Liver (tissue), 3 donors: ENCODE measurements at regions not wholly inside any gene's neighbourhood (a gene's known extent, or its start where the extent isn't known, plus 50 kb on each side); places are given as distances from the start of the nearest gene placed in this dataset.

Source experiments
- ATF3 ChIP-seq: IDR thresholded peaks from 2 replicates; pipeline ENCODE4 v1.6.1; 2016; ENCODE audit warnings: antibody characterized with exemption
- CTCF ChIP-seq: fragments of 150-350 bp; IDR thresholded peaks from 2 replicates; pipeline ENCODE4 v1.5.1; 2017; ENCODE audit warnings: improper control_type of control experiment, low read depth, low read length; ENCODE audit not compliant: missing input control
- EGR1 ChIP-seq, 2 donors: IDR thresholded peaks; 2 replicates each; pipeline ENCODE4 v1.6.1; 2016 to 2018; ENCODE audit warnings: antibody characterized with exemption in 2 of 2, low read depth in 2 of 2
- JUND ChIP-seq, 2 donors: IDR thresholded peaks; 2 replicates each; pipeline ENCODE4 v1.6.1; 2016; ENCODE audit warnings: antibody characterized with exemption in 2 of 2
- MAX ChIP-seq: IDR thresholded peaks from 2 replicates; pipeline ENCODE4 v1.6.1; 2016; ENCODE audit warnings: antibody characterized with exemption
- REST ChIP-seq: IDR thresholded peaks from 2 replicates; pipeline ENCODE4 v1.6.1; 2016; ENCODE audit warnings: antibody characterized with exemption, mild to moderate bottlenecking
- RXRA ChIP-seq, 2 donors: IDR thresholded peaks; 2 replicates each; pipeline ENCODE4 v1.6.1; 2017 to 2018; ENCODE audit warnings: antibody characterized with exemption in 2 of 2, mild to moderate bottlenecking in 1 of 2
- SP1 ChIP-seq: IDR thresholded peaks from 2 replicates; pipeline ENCODE4 v1.6.1; 2018; ENCODE audit warnings: antibody characterized with exemption, mild to moderate bottlenecking
- TAF1 ChIP-seq: conservative IDR thresholded peaks from 2 replicates; pipeline ENCODE4 v1.6.1; 2016; ENCODE audit warnings: antibody characterized with exemption, mild to moderate bottlenecking
- YY1 ChIP-seq: IDR thresholded peaks from 2 replicates; pipeline ENCODE4 v1.6.1; 2016; ENCODE audit warnings: antibody characterized with exemption, mild to moderate bottlenecking
- ZBTB33 ChIP-seq: IDR thresholded peaks from 2 replicates; pipeline ENCODE4 v1.6.1; 2016; ENCODE audit warnings: antibody characterized with exemption
- donor health status: healthy.
- donor health status: healthy.

- TF ChIP-seq YY1 (no peak), CTCF (no peak), JUND (IDR thresholded peaks at IDR 0.05) (no peak), EGR1 (IDR thresholded peaks at IDR 0.05; ENCODE audit: low read depth in 2 of 2) (no peak), MAX (no peak), REST (no peak), SP1 (no peak), RXRA (IDR thresholded peaks at IDR 0.05) (no peak), ATF3 (no peak), ZBTB33 (no peak), TAF1 (no peak)
Measured at GRCh38 chr4:4687935-4688727, 146.3 kb upstream of the STX18 start.
